HepG2 (cell line): ENCODE measurements at regions not wholly inside any gene's neighbourhood (a gene's known extent, or its start where the extent isn't known, plus 50 kb on each side); places are given as distances from the start of the nearest gene placed in this dataset.

Experiments used
- ATAC-seq: fragments of 200-7000 bp; cut with Tn5 transposase; 3 replicates; pipeline ENCODE4 v1.9.1; 2020; ENCODE audit warnings: mild to moderate bottlenecking, moderate library complexity
- BruUV-seq: library from RNA; stranded (reverse); fragments of 400-500 nt; replicated peaks from 2 replicates; lab custom pipeline; 2021; lab: Mats Ljungman, UMichigan
- CTCF ChIA-PET: fragments of 300-600 bp; formaldehyde crosslinking; extraction: SDS; loops from one replicate; lab custom pipeline; 2021; ENCODE audit warnings: low total read pairs, inconsistent platforms, low intra/inter-chr PET ratio; lab: Yijun Ruan, JAX
- POLR2A ChIA-PET: fragments of 350-600 bp; sonication (Branson Sonifier 250); formaldehyde crosslinking; loops from one replicate; lab custom pipeline; 2020; ENCODE audit warnings: antibody characterized with exemption, inconsistent platforms; lab: Yijun Ruan, JAX
- DNase-seq: peaks from one replicate; pipeline ENCODE4 v3.0.0-alpha.2; 2015; ENCODE audit warnings: low spot score
- FAIRE-seq: peaks from 3 replicates; lab custom pipeline; 2011; peaks lifted over from hg19 to GRCh38; lab: Jason Lieb, UNC
- H2AFZ ChIP-seq: one replicate; pipeline ENCODE4 v1.6.1; 2011; ENCODE audit warnings: low read length, inconsistent platforms
- H3K27ac ChIP-seq: fragments of 300-600 bp; 3 replicates; pipeline ENCODE4 v1.8.0; 2011; ENCODE audit warnings: mixed run types, mild to moderate bottlenecking, mixed read lengths, low read length, inconsistent platforms; ENCODE audit not compliant: insufficient read depth; ENCODE audit errors: extremely low read length
- H3K27me3 ChIP-seq, 2 experiments: fragments of 200-600 bp in 1 of 2; 2 replicates in 1 of 2; 3 replicates in 1 of 2; pipeline versions ENCODE4 v1.6.0 to v1.8.0; 2011; ENCODE audit warnings: low read length in 2 of 2, mild to moderate bottlenecking in 2 of 2, moderate library complexity in 2 of 2, inconsistent platforms in 1 of 2; ENCODE audit not compliant: insufficient read depth in 2 of 2, control insufficient read depth in 1 of 2
- H3K36me3 ChIP-seq, 2 experiments: fragments of 200-600 bp in 1 of 2; replicated peaks in 1 of 2; 2 replicates in 1 of 2; 3 replicates in 1 of 2; pipeline versions ENCODE4 v1.5.1 to v1.8.0; 2011; ENCODE audit warnings: low read length in 2 of 2, inconsistent platforms in 1 of 2; ENCODE audit not compliant: insufficient read depth in 2 of 2, control insufficient read depth in 1 of 2
- H3K4me1 ChIP-seq: 2 replicates; pipeline ENCODE4 v1.5.1; 2012; ENCODE audit warnings: low read length, inconsistent platforms; ENCODE audit not compliant: insufficient read depth
- H3K4me2 ChIP-seq: 2 replicates; pipeline ENCODE4 v1.6.0; 2011; ENCODE audit warnings: low read depth, low read length, inconsistent platforms
- H3K4me3 ChIP-seq, 3 experiments: fragments of 200-600 bp in 1 of 3; sonication (generic), shearing (Covaris generic) in 1 of 3; replicated peaks in 1 of 3; 2 replicates each; pipeline ENCODE4 v1.5.1; 2011 to 2016; ENCODE audit warnings: low read length in 3 of 3, inconsistent platforms in 2 of 3, low read depth in 2 of 3, mild to moderate bottlenecking in 2 of 3, control low read depth in 1 of 3, mixed read lengths in 1 of 3; ENCODE audit not compliant: insufficient read depth in 1 of 3
- H3K79me2 ChIP-seq: one replicate; pipeline ENCODE4 v1.6.1; 2011; ENCODE audit warnings: low read length, inconsistent platforms; ENCODE audit not compliant: insufficient read depth
- H3K9ac ChIP-seq: 2 replicates; pipeline ENCODE4 v1.6.0; 2011; ENCODE audit warnings: mild to moderate bottlenecking, low read depth, low read length, inconsistent platforms; ENCODE audit not compliant: insufficient read depth
- H3K9me3 ChIP-seq: 2 replicates; pipeline ENCODE4 v1.5.1; 2012; ENCODE audit warnings: mild to moderate bottlenecking, low read length
- H4K20me1 ChIP-seq: 2 replicates; pipeline ENCODE4 v1.6.0; 2011; ENCODE audit warnings: inconsistent platforms, mild to moderate bottlenecking, low read length, moderate library complexity; ENCODE audit not compliant: insufficient read depth
- ATF7 ChIP-seq, 2 experiments: fragments of 450-650 bp in 1 of 2; sonication (generic) in 1 of 2; formaldehyde crosslinking in 1 of 2; IDR thresholded peaks; 2 replicates each; pipeline versions ENCODE4 v1.4.0 to v1.6.1; 2016 to 2020; ENCODE audit warnings: antibody characterized with exemption in 1 of 2, mild to moderate bottlenecking in 1 of 2, missing genetic modification reagents in 1 of 2
- GATA4 ChIP-seq: sonication (generic); IDR thresholded peaks from 2 replicates; pipeline ENCODE4 v1.6.1; 2016; ENCODE audit warnings: antibody characterized with exemption, low read depth, borderline replicate concordance
- KIAA2018 ChIP-seq: sonication (generic); formaldehyde crosslinking; IDR thresholded peaks from 2 replicates; pipeline ENCODE4 v1.5.0; 2020; ENCODE audit warnings: mild to moderate bottlenecking, missing genetic modification reagents, borderline replicate concordance
- RFX5 ChIP-seq: IDR thresholded peaks from 2 replicates; pipeline ENCODE4 v1.6.1; 2011; ENCODE audit warnings: low read depth, low read length, improper control_type of control experiment
- RORA ChIP-seq: sonication (generic); formaldehyde crosslinking; IDR thresholded peaks from 2 replicates; pipeline ENCODE4 v1.5.0; 2020; ENCODE audit warnings: mild to moderate bottlenecking, missing genetic modification reagents, moderate library complexity
- RXRB ChIP-seq: IDR thresholded peaks from 2 replicates; pipeline ENCODE4 v1.6.1; 2016; ENCODE audit warnings: borderline replicate concordance, missing genetic modification reagents, missing compliant biosample characterization
- TMF1 ChIP-seq: sonication (generic); formaldehyde crosslinking; IDR thresholded peaks from 2 replicates; pipeline ENCODE4 v1.8.1; 2022; ENCODE audit warnings: low read depth, missing genetic modification reagents
- ZNF275 ChIP-seq: sonication (generic); formaldehyde crosslinking; IDR thresholded peaks from 2 replicates; pipeline ENCODE4 v1.8.0; 2022; ENCODE audit warnings: missing genetic modification reagents, mild to moderate bottlenecking, inconsistent platforms, borderline replicate concordance
- WGBS: methylation state at CpG from one replicate; pipeline ENCODE4 v1.1.6; 2017; ENCODE audit warnings: low lambda C conversion rate; 5-methylcytosine and 5-hydroxymethylcytosine counted together
- in situ Hi-C: cut with HindIII; loops from 2 replicates; pipeline ENCODE4 v1.10.0; 2017; ENCODE audit warnings: low pct_unique_long_range_greater_than_20kb; ENCODE audit not compliant: extremely low pct_ligation_motif_present
- intact Hi-C: fragments of 100-400 bp; cut with micrococcal nuclease; formaldehyde crosslinking; loops from one replicate; pipeline ENCODE4 v1.10.0; 2022; ENCODE audit not compliant: unreplicated experiment

- no peak overlapping the region for H3K27ac ChIP-seq
- in situ Hi-C loops (no loop called here), intact Hi-C loops (loop anchor here (10.0 kb wide), 1 partner anchor 295 kb away; no protein-coding TSS in a partner anchor)
- H3K9me3 ChIP-seq = no peaks in the 10 kb centered on the region
- H3K4me1 ChIP-seq = no peaks in the 10 kb centered on the region
- DNase-seq = no peak
- no peak overlapping the region for H3K4me2 ChIP-seq
- BruUV-seq = no TSS peak
- POLR2A ChIA-PET = no interaction called here
- H3K36me3 ChIP-seq = no peaks in the 10 kb centered on the region
- TF ChIP-seq RXRB (CRISPR knock-in tag) = no peak
- TF ChIP-seq RFX5 = no peak
- no peak for TF ChIP-seq RORA (CRISPR knock-in tag)
- H3K27me3 ChIP-seq = no peaks in the 10 kb centered on the region
- H3K4me3 ChIP-seq = no peak overlapping the region
- no peaks in the 10 kb centered on the region for H3K79me2 ChIP-seq
- WGBS = 27% methylated on average over 7 of the region's 9 CpGs
- no peak overlapping the region for H3K9ac ChIP-seq
- no peak for ATAC-seq
- CTCF ChIA-PET = no interaction called here
- no peak overlapping the region for H2AFZ ChIP-seq
- no peaks in the 10 kb centered on the region for H4K20me1 ChIP-seq
- no peak for FAIRE-seq
Measured at GRCh38 chr3:69499899-69500421, 114.1 kb upstream of the FRMD4B start.

GRCh38 chr3:69499422-69499821 lies 113.5 kb upstream of the FRMD4B start:
- Histone ChIP-seq H2AFZ (no peak overlapping the region), H3K36me3 (no peaks in the 10 kb centered on the region), H3K4me1 (no peaks in the 10 kb centered on the region), H3K9ac (no peak overlapping the region), H3K9me3 (no peaks in the 10 kb centered on the region), H4K20me1 (no peaks in the 10 kb centered on the region), H3K4me2 (no peak overlapping the region), H3K4me3 (no peak overlapping the region), H3K79me2 (no peaks in the 10 kb centered on the region), H3K27me3 (no peaks in the 10 kb centered on the region), H3K27ac (no peak overlapping the region)
- no peak for ATAC-seq
- 15% methylated on average over 3 of the region's 3 CpGs for WGBS
- in situ Hi-C loops (no loop called here), intact Hi-C loops (loop anchor here (10.0 kb wide), 1 partner anchor 295 kb away; no protein-coding TSS in a partner anchor)
- ChIA-PET POLR2A (no interaction called here), CTCF (no interaction called here)
- no peak for FAIRE-seq
- no peak for DNase-seq
- no TSS peak for BruUV-seq
- TF ChIP-seq TMF1 = no peak
- peak; percentile 50; the same call in 1 of the 2 replicates for TF ChIP-seq ATF7 (IDR thresholded peaks at IDR 0.05)
- no peak for TF ChIP-seq ATF7 (CRISPR knock-in tag; IDR thresholded peaks at IDR 0.05)
- TF ChIP-seq ZNF275 = no peak
- TF ChIP-seq KIAA2018 = no peak
- TF ChIP-seq GATA4 = no peak
